SU-DHL-6 (cell line): ENCODE measurements at regions not wholly inside any gene's neighbourhood (a gene's known extent, or its start where the extent isn't known, plus 50 kb on each side); places are given as distances from the start of the nearest gene placed in this dataset.

ENCODE experiments used
- H2AFZ ChIP-seq: fragments of 200-600 bp; sonication (generic); 2 replicates; pipeline ENCODE4 v1.6.1; 2014; ENCODE audit warnings: low read depth, mild to moderate bottlenecking, moderate library complexity, mixed read lengths, antibody characterized with exemption, low read length; ENCODE audit not compliant: severe bottlenecking
- H3F3A ChIP-seq: fragments of 200-600 bp; shearing (Covaris generic); 2 replicates; pipeline ENCODE4 v1.6.0; 2016; ENCODE audit warnings: antibody characterized with exemption, mild to moderate bottlenecking; ENCODE audit not compliant: insufficient read depth
- H3K27ac ChIP-seq: fragments of 200-600 bp; sonication (generic); 2 replicates; pipeline ENCODE4 v1.5.1; 2016; ENCODE audit warnings: low read depth, mild to moderate bottlenecking, low read length, moderate library complexity, mixed read lengths
- H3K27me3 ChIP-seq: fragments of 200-600 bp; sonication (generic), shearing (Covaris generic); 2 replicates; pipeline ENCODE4 v1.6.0; 2014; ENCODE audit warnings: mild to moderate bottlenecking, low read length
- H3K36me3 ChIP-seq: fragments of 200-600 bp; sonication (generic); 2 replicates; pipeline ENCODE4 v1.6.1; 2014; ENCODE audit warnings: mild to moderate bottlenecking, low read length, mixed read lengths
- H3K4me2 ChIP-seq: fragments of 300-600, 200-600 bp; shearing (Covaris generic), sonication (generic); 2 replicates; pipeline ENCODE4 v1.6.0; 2014; ENCODE audit warnings: low read length, low read depth, mild to moderate bottlenecking; ENCODE audit not compliant: poor library complexity, severe bottlenecking
- H3K4me3 ChIP-seq: fragments of 200-600 bp; sonication (generic); 2 replicates; pipeline ENCODE4 v1.5.1; 2014; ENCODE audit warnings: antibody characterized with exemption, low read length, mild to moderate bottlenecking, mixed read lengths; ENCODE audit not compliant: insufficient read depth, poor library complexity, severe bottlenecking
- H3K79me2 ChIP-seq: fragments of 200-600 bp; sonication (generic); 2 replicates; pipeline ENCODE4 v1.6.1; 2014; ENCODE audit warnings: mild to moderate bottlenecking, low read length, moderate library complexity; ENCODE audit not compliant: insufficient read depth
- H3K9ac ChIP-seq: fragments of 200-600 bp; sonication (generic); 2 replicates; pipeline ENCODE4 v1.7.0; 2014; ENCODE audit warnings: mild to moderate bottlenecking, low read length
- H3K9me2 ChIP-seq: fragments of 200-600 bp; sonication (generic); replicated peaks from 2 replicates; pipeline ENCODE4 v1.6.1; 2014; ENCODE audit warnings: low read length; ENCODE audit not compliant: insufficient read depth
- H3K9me3 ChIP-seq: fragments of 200-600 bp; sonication (generic); 2 replicates; pipeline ENCODE4 v1.6.1; 2014; ENCODE audit warnings: low read length, mixed read lengths; ENCODE audit not compliant: insufficient read depth
- H4K20me1 ChIP-seq: fragments of 200-600 bp; sonication (generic); 2 replicates; pipeline ENCODE4 v1.6.1; 2014; ENCODE audit warnings: low read depth, mild to moderate bottlenecking, antibody characterized with exemption, low read length, moderate library complexity, mixed read lengths
- CTCF ChIP-seq: fragments of 200-600 bp; sonication (generic); IDR thresholded peaks from one replicate; pipeline ENCODE4 v1.5.1; 2017; ENCODE audit warnings: antibody characterized with exemption, mild to moderate bottlenecking, low read length, moderate library complexity; ENCODE audit not compliant: insufficient read depth, poor library complexity, severe bottlenecking
- EZH2phosphoT487 ChIP-seq: fragments of 200-600 bp; sonication (generic), shearing (Covaris generic); conservative IDR thresholded peaks from 2 replicates; pipeline ENCODE4 v1.6.1; 2018; ENCODE audit warnings: mild to moderate bottlenecking, antibody characterized with exemption, low read length, moderate library complexity, mixed read lengths

GRCh38 chr13:84272877-84273562 lies 390.7 kb upstream of the SLITRK1 start:
- H3F3A ChIP-seq = no peaks in the 10 kb centered on the region
- H3K9me3 ChIP-seq = no peaks in the 10 kb centered on the region
- H3K79me2 ChIP-seq = no peaks in the 10 kb centered on the region
- no peaks in the 10 kb centered on the region for H4K20me1 ChIP-seq
- H3K27ac ChIP-seq = no peak overlapping the region
- TF ChIP-seq EZH2phosphoT487 = no peak
- TF ChIP-seq CTCF = no peak
- H3K36me3 ChIP-seq = no peaks in the 10 kb centered on the region
- no peak overlapping the region for H3K4me2 ChIP-seq
- H2AFZ ChIP-seq = no peak overlapping the region
- H3K4me3 ChIP-seq = no peak overlapping the region
- H3K9me2 ChIP-seq = no peaks in the 10 kb centered on the region
- H3K27me3 ChIP-seq = no peaks in the 10 kb centered on the region
- H3K9ac ChIP-seq = no peak overlapping the region

- no peaks in the 10 kb centered on the region for H4K20me1 ChIP-seq
- no peaks in the 10 kb centered on the region for H3K36me3 ChIP-seq
- no peak overlapping the region for H2AFZ ChIP-seq
- no peak overlapping the region for H3K4me3 ChIP-seq
- no peaks in the 10 kb centered on the region for H3F3A ChIP-seq
- no peaks in the 10 kb centered on the region for H3K79me2 ChIP-seq
- H3K27me3 ChIP-seq = no peaks in the 10 kb centered on the region
- no peak overlapping the region for H3K4me2 ChIP-seq
- H3K9ac ChIP-seq = no peak overlapping the region
- H3K9me3 ChIP-seq = no peaks in the 10 kb centered on the region
- no peaks in the 10 kb centered on the region for H3K9me2 ChIP-seq
- H3K27ac ChIP-seq = no peak overlapping the region
- TF ChIP-seq EZH2phosphoT487 = no peak
- TF ChIP-seq CTCF = no peak
Measured at GRCh38 chr13:84265257-84265764, 383.0 kb upstream of the SLITRK1 start.

- Histone ChIP-seq H3K27ac (no peak overlapping the region), H3K9me2 (no peaks in the 10 kb centered on the region)
Measured at GRCh38 chr13:84263354-84264069, 381.2 kb upstream of the SLITRK1 start.

More at GRCh38 chr13:84263354-84264069, 381.2 kb upstream of the SLITRK1 start:
- Histone ChIP-seq H3K4me3 (no peak overlapping the region), H3K36me3 (no peaks in the 10 kb centered on the region), H3K79me2 (no peaks in the 10 kb centered on the region), H3K9ac (no peak overlapping the region), H2AFZ (no peak overlapping the region), H4K20me1 (no peaks in the 10 kb centered on the region), H3K9me3 (no peaks in the 10 kb centered on the region), H3K27me3 (no peaks in the 10 kb centered on the region), H3K4me2 (no peak overlapping the region), H3F3A (no peaks in the 10 kb centered on the region)
- TF ChIP-seq EZH2phosphoT487 = no peak
- TF ChIP-seq CTCF = no peak
